Stomach (tissue), 4 donors: ENCODE measurements at regions not wholly inside any gene's neighbourhood (a gene's known extent, or its start where the extent isn't known, plus 50 kb on each side); places are given as distances from the start of the nearest gene placed in this dataset.

Experiments used
- CTCF ChIP-seq, 7 experiments: fragments of 450-650 bp in 4 of 7; fragments of 200-600 bp in 3 of 7; sonication (generic) in 3 of 7; IDR thresholded peaks; one replicate each; pipeline ENCODE4 v1.5.1; 2016 to 2019; ENCODE audit warnings: antibody characterized with exemption in 7 of 7, control low read depth in 2 of 7, mild to moderate bottlenecking in 1 of 7
- POLR2A ChIP-seq, 4 donors: fragments of 450-650 bp; IDR thresholded peaks; one replicate each; pipeline ENCODE4 v1.6.1; 2016; ENCODE audit warnings: antibody characterized with exemption in 4 of 4, control low read depth in 2 of 4, mild to moderate bottlenecking in 1 of 4, moderate library complexity in 1 of 4
- POLR2AphosphoS5 ChIP-seq, 3 donors: sonication (generic); formaldehyde crosslinking; IDR thresholded peaks; one replicate each; pipeline ENCODE4 v1.6.1; 2016; ENCODE audit warnings: antibody characterized with exemption in 3 of 3

- TF ChIP-seq CTCF (IDR thresholded peaks at IDR 0.05) (no peak), POLR2A (IDR thresholded peaks at IDR 0.05) (no peak), POLR2AphosphoS5 (IDR thresholded peaks at IDR 0.05) (no peak)
Observed at GRCh38 chr7:109763611-109764010, 1193.9 kb downstream of the DNAJB9 start.
